Ovary (tissue), 3 donors: ENCODE measurements at regions not wholly inside any gene's neighbourhood (a gene's known extent, or its start where the extent isn't known, plus 50 kb on each side); places are given as distances from the start of the nearest gene placed in this dataset.

Experiments
- CTCF ChIP-seq, 3 donors: fragments of 450-650 bp in 2 of 3; fragments of 200-600 bp in 1 of 3; IDR thresholded peaks; one replicate each; pipeline versions ENCODE4 v1.5.1 to v1.8.0; 2016 to 2022; ENCODE audit warnings: antibody characterized with exemption in 3 of 3, mild to moderate bottlenecking in 1 of 3
- POLR2A ChIP-seq: fragments of 450-650 bp; IDR thresholded peaks from one replicate; pipeline ENCODE4 v1.6.1; 2017; ENCODE audit warnings: antibody characterized with exemption, mild to moderate bottlenecking, moderate library complexity
- donor health status: DM: no; HTN: no; CAD: no.

GRCh38 chr14:76950055-76951020 is 78.2 kb downstream of the IRF2BPL start:
- TF ChIP-seq CTCF (IDR thresholded peaks at IDR 0.05) (no peak), POLR2A (no peak)
